SH-SY5Y (cell line): ENCODE measurements at regions not wholly inside any gene's neighbourhood (a gene's known extent, or its start where the extent isn't known, plus 50 kb on each side); places are given as distances from the start of the nearest gene placed in this dataset.

ENCODE experiments used
- GATA2 ChIP-seq: IDR thresholded peaks from 2 replicates; pipeline ENCODE4 v1.6.1; 2011; ENCODE audit warnings: mild to moderate bottlenecking, low read depth, low read length
- GATA3 ChIP-seq: IDR thresholded peaks from 2 replicates; pipeline ENCODE4 v1.6.1; 2011; ENCODE audit warnings: low read depth, mild to moderate bottlenecking, low read length, moderate library complexity

- TF ChIP-seq GATA2 (no peak), GATA3 (no peak)
Observed at GRCh38 chr11:112555491-112556364, 295.1 kb upstream of the PLET1 start.

- no peak for TF ChIP-seq GATA3
- no peak for TF ChIP-seq GATA2
Observed at GRCh38 chr11:112558691-112559090, 298.0 kb upstream of the PLET1 start.

- TF ChIP-seq GATA3 (no peak), GATA2 (no peak)
Observed at GRCh38 chr11:112563808-112564207, 303.1 kb upstream of the PLET1 start.

- TF ChIP-seq GATA2 = no peak
Observed at GRCh38 chr11:112564228-112564955, 303.7 kb upstream of the PLET1 start.

- TF ChIP-seq GATA2 = no peak
- no peak for TF ChIP-seq GATA3
Observed at GRCh38 chr11:112565551-112565950, 304.9 kb upstream of the PLET1 start.

- TF ChIP-seq GATA2 (no peak), GATA3 (no peak)
Observed at GRCh38 chr11:112566124-112566523, 305.5 kb upstream of the PLET1 start.

- TF ChIP-seq GATA2 (peak; percentile 90), GATA3 (peak; percentile 48; the same call in 1 of the 2 replicates)
Observed at GRCh38 chr11:112570333-112570732, 309.7 kb upstream of the PLET1 start.

GRCh38 chr11:112579282-112579681, 318.6 kb upstream of the PLET1 start:
- TF ChIP-seq GATA3 (no peak), GATA2 (peak; percentile 62)

GRCh38 chr11:112580864-112581263, 320.2 kb upstream of the PLET1 start:
- no peak for TF ChIP-seq GATA3
- TF ChIP-seq GATA2 = no peak

GRCh38 chr11:112581747-112582146, 321.1 kb upstream of the PLET1 start:
- no peak for TF ChIP-seq GATA2
- no peak for TF ChIP-seq GATA3

GRCh38 chr11:112582366-112582765, 321.7 kb upstream of the PLET1 start:
- no peak for TF ChIP-seq GATA3
- no peak for TF ChIP-seq GATA2

- no peak for TF ChIP-seq GATA3
- TF ChIP-seq GATA2 = no peak
Observed at GRCh38 chr11:112583261-112583893, 322.7 kb upstream of the PLET1 start.

GRCh38 chr11:112584672-112585071, 324.0 kb upstream of the PLET1 start:
- TF ChIP-seq GATA2 (no peak), GATA3 (no peak)

- TF ChIP-seq GATA2 (no peak), GATA3 (no peak)
Observed at GRCh38 chr11:112587664-112588063, 327.0 kb upstream of the PLET1 start.

- TF ChIP-seq GATA2 = no peak
- no peak for TF ChIP-seq GATA3
Observed at GRCh38 chr11:112588252-112588694, 327.6 kb upstream of the PLET1 start.
